HG03045 (cell line): ENCODE measurements at regions not wholly inside any gene's neighbourhood (a gene's known extent, or its start where the extent isn't known, plus 50 kb on each side); places are given as distances from the start of the nearest gene placed in this dataset.
"Not testable (repeated sequence)": the region's sequence is repeated elsewhere in the genome, so short reads cannot be mapped to it uniquely, and the experiment has no call there.

Source experiments
- ATAC-seq: cut with Tn5 transposase; IDR thresholded peaks from one replicate; pipeline ENCODE4 v1.9.1; 2021; ENCODE audit warnings: mild to moderate bottlenecking, moderate library complexity; ENCODE audit not compliant: unreplicated experiment

DNA sequence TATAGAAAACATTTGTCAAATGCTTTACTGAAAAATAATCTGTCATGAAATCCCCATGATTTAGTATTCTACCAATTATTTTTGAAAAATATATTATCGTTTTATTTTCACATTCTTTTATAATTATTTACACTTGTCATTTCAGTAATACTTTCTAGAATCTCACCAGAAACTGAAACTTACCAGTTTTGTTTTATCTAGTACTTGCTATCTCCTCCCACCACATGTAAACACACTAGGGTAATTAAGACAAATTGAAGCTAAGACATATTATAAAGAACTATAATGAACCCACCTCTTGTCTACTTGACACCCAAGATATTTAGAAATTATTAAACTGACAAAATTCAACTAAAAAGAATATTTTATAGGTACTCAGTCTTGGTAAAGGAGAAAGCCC lies 51.5 kb upstream of the GRM3 start:
- ATAC-seq = no peak

DNA sequence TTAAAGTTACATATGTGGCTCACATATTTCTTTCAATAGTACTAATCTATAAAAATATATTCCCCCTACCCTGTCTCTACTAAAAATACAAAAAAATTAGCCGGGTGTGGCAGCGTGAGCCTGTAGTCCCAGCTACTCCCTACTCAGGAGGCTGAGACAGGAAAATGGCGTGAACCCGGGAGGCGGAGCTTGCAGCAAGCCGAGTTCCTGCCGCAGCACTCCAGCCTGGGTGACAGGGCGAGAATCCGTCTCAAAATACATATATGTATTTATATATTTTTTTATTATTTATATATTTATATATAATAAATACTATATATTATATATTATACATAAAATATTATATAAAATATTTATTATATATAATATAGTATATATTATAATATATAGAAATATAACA lies 69.7 kb upstream of the GRM3 start:
- ATAC-seq = no peak

GRCh38 chr7:86558680-86559501 lies 84.8 kb upstream of the GRM3 start:
- ATAC-seq = no peak

- no peak for ATAC-seq
These were observed 109.1 kb upstream of the GRM3 start for GRCh38 chr7:86534641-86535040.

GRCh38 chr7:86504229-86504628 lies 139.5 kb upstream of the GRM3 start:
- no peak for ATAC-seq

DNA sequence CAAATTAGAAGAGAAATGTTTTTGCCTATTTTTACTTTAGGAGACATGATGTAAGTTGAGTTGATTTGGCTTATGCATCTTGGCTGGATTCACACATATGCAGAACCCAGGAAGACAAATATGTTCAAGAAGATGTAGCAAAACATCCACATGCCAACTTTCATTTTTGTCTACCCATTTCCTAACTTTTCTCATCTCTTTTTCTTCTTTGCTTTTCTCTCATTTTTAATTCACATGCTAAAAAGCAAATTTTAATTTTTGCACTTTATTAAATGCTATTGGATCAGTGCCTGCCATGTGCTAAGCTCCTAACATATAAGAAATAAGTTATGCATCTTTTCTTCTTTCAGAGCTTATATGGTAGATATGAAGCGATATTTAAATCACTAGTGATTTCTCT lies 143.7 kb upstream of the GRM3 start:
- ATAC-seq = no peak

- no peak for ATAC-seq
These were observed 157.9 kb upstream of the GRM3 start for GRCh38 chr7:86485827-86486226.

- ATAC-seq = no peak
These were observed 164.6 kb upstream of the GRM3 start for GRCh38 chr7:86479144-86479543.

GRCh38 chr7:86477343-86477935 lies 166.3 kb upstream of the GRM3 start:
- ATAC-seq = no peak

- no peak for ATAC-seq
These were observed 172.9 kb upstream of the GRM3 start for GRCh38 chr7:86470763-86471162.

GRCh38 chr7:86469680-86470295 lies 173.9 kb upstream of the GRM3 start:
- peak; percentile 97 for ATAC-seq

- no peak for ATAC-seq
These were observed 189.0 kb upstream of the GRM3 start for GRCh38 chr7:86454753-86455152.

DNA sequence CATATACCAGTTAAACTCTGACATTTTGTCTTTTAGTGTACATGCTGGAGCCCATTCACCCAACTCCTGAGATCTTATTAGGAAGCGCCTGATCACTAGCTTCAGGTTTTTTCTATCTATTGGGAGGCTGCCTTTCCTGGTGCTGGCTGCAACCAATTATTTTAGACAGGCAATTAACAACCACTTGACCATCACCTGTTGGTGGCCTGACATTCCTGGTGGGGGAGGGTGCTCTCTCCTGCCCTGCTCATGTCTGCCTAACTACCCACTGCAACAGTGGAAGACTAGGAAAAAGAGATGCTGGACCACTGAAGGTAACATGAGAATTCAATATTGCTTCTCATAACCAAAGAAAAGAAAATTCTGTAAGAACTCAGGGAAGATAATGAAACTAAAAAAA lies 190.3 kb upstream of the GRM3 start:
- no peak for ATAC-seq

- ATAC-seq = no peak
These were observed 194.9 kb upstream of the GRM3 start for GRCh38 chr7:86448856-86449255.

DNA sequence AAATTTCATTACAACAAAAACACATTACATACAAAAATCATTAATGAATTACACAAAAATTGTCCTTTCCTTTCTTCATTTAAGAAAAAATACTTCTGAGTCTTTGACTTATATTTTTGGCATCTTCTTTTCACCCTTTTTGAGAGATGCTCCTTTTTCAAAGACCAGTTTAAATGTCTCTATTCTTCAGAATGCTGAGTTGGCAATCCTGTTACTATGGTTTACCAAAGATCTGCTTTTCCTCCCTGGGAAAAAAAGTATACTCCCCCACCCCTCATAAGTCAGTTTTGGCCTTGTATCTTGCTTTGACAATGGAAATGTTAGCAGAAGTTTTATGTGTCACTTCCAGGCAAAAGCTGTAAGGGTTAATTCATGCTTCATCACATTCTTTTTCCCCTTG lies 198.4 kb upstream of the GRM3 start:
- ATAC-seq = no peak

DNA sequence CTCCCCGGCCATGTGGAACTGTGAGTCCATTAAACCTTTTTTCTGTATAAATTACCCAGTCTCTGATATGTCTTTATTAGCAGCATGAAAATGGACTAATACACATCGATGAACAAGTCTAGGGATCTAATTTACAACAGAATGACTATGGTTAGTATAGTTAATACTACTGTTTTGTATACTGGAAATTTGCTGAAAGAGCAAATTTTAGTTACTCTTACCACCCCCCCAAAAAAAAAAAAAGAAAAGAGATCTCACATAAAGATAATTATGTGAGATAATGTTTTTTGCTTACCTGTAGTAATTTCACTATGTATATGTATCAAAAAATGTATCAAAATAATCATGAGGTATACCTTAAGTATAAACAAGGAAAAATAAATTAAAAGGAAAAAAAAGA lies 199.5 kb upstream of the GRM3 start:
- no peak for ATAC-seq

GRCh38 chr7:86440420-86440819 lies 203.3 kb upstream of the GRM3 start:
- ATAC-seq = not testable (repeated sequence)

- ATAC-seq = no peak
These were observed 205.7 kb upstream of the GRM3 start for GRCh38 chr7:86437951-86438450.

GRCh38 chr7:86431761-86432160 lies 211.9 kb upstream of the GRM3 start:
- no peak for ATAC-seq

- ATAC-seq = no peak
These were observed 231.9 kb upstream of the GRM3 start for GRCh38 chr7:86411814-86412213.

DNA sequence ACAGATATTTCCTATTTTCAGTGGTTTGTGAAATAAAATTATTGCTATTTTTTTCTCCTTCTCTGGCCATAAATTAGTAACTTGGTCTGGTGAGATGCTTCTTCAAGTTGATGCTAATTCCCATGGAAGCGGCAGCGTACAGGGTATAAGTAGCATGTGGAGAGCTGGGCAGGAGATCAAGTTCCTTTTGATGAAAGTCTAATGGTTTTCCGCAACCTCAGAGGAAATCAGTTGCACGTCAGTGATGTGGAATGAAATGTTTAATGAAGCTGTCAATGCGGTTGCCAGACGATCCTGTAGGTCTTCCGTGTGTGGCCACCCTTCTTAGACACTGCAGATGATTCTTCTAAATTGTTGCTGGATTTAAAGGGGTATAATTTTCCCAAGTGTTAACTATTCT lies 236.4 kb upstream of the GRM3 start:
- ATAC-seq = no peak

DNA sequence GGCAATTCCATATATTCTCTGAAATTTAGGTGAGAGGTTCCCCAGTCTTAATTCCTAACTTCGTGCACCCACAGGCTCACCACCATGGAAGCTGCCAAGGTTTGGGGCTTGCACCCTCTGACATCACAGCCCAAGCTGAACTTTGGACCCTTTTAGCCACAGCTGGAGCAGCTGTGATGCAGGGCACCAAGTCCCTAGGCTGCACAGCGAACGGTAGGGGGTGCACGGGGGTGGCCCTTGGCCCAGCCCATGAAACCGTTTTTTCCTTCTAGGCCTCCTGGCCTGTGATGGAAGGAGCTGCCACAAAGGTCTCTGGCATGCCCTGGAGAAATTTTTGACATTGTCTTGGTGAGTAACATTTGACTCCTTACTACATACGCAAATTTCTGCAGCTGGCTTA lies 251.9 kb upstream of the GRM3 start:
- no peak for ATAC-seq
